A549 (cell line): ENCODE measurements at regions not wholly inside any gene's neighbourhood (a gene's known extent, or its start where the extent isn't known, plus 50 kb on each side); places are given as distances from the start of the nearest gene placed in this dataset.

ENCODE experiments used
- ATAC-seq, 2 experiments: fragments of 200-7000 bp in 1 of 2; fragments of >200 bp in 1 of 2; cut with Nextera tagmentation in 1 of 2; cut with Tn5 transposase in 1 of 2; 3 replicates each; pipeline versions ENCODE4 v1.8.0 to v1.9.1; 2018 to 2020; ENCODE audit warnings: mild to moderate bottlenecking in 1 of 2, moderate library complexity in 1 of 2
- CTCF ChIA-PET: fragments of 300-600 bp; sonication (Branson Sonifier 250); formaldehyde crosslinking; extraction: SDS; loops from one replicate; lab custom pipeline; 2021; ENCODE audit warnings: antibody characterized with exemption, inconsistent platforms; lab: Yijun Ruan, JAX
- POLR2A ChIA-PET: fragments of 350-600 bp; formaldehyde crosslinking; extraction: SDS; loops from one replicate; lab custom pipeline; 2021; ENCODE audit warnings: antibody characterized with exemption, inconsistent platforms; lab: Yijun Ruan, JAX
- DNase-seq, 2 experiments: peaks; one replicate each; pipeline versions ENCODE4 v3.0.0 to v3.0.0-alpha.2; 2011 to 2016; ENCODE audit warnings: low read depth in 1 of 2, low spot score in 1 of 2
- FAIRE-seq: peaks from 2 replicates; lab custom pipeline; 2011; peaks lifted over from hg19 to GRCh38; lab: Jason Lieb, UNC
- H3K27ac ChIP-seq, 2 experiments: fragments of >200 bp; sonication (Bioruptor Twin); formaldehyde crosslinking; 3 replicates each; pipeline ENCODE4 v1.5.1; 2016 to 2017
- H3K4me1 ChIP-seq: fragments of >200 bp; sonication (Bioruptor Twin); formaldehyde crosslinking; 3 replicates; pipeline ENCODE4 v1.6.1; 2016
- H3K4me2 ChIP-seq: fragments of >200 bp; sonication (Bioruptor Twin); formaldehyde crosslinking; 3 replicates; pipeline ENCODE4 v1.6.1; 2016
- H3K4me3 ChIP-seq: fragments of >200 bp; sonication (Bioruptor Twin); formaldehyde crosslinking; 3 replicates; pipeline ENCODE4 v1.5.1; 2016
- H3K9me3 ChIP-seq: fragments of >200 bp; sonication (Bioruptor Twin); formaldehyde crosslinking; 3 replicates; pipeline ENCODE4 v1.6.1; 2016
- ATOH8 ChIP-seq: fragments of 250-450 bp; sonication (Bioruptor Pico); IDR thresholded peaks from 2 replicates; pipeline ENCODE4 v1.5.0; 2020; ENCODE audit warnings: low read depth, mild to moderate bottlenecking, moderate library complexity
- BCL3 ChIP-seq: fragments of >200 bp; sonication (Bioruptor Twin); formaldehyde crosslinking; IDR thresholded peaks from 3 replicates; pipeline ENCODE4 v1.6.1; 2016
- BHLHE40 ChIP-seq: IDR thresholded peaks from 2 replicates; pipeline ENCODE4 v1.6.1; 2012; ENCODE audit warnings: low read depth, low read length, inconsistent platforms
- CBX2 ChIP-seq: fragments of 200-600 bp; sonication (generic); IDR thresholded peaks from 2 replicates; pipeline ENCODE4 v1.6.1; 2016; ENCODE audit warnings: low read depth, mild to moderate bottlenecking, borderline replicate concordance
- CEBPB ChIP-seq, 2 experiments: fragments of >200 bp in 1 of 2; sonication (Bioruptor Twin) in 1 of 2; formaldehyde crosslinking in 1 of 2; IDR thresholded peaks; 2 replicates each; pipeline ENCODE4 v1.6.1; 2012 to 2016
- EHMT2 ChIP-seq: fragments of 200-600 bp; sonication (generic); IDR thresholded peaks from 2 replicates; pipeline ENCODE4 v1.6.1; 2016; ENCODE audit warnings: antibody characterized with exemption, low read depth, mild to moderate bottlenecking, moderate library complexity
- EP300 ChIP-seq, 2 experiments: fragments of >200 bp; sonication (Bioruptor Twin); formaldehyde crosslinking; IDR thresholded peaks; 2 replicates in 1 of 2; 3 replicates in 1 of 2; pipeline ENCODE4 v1.6.1; 2016 to 2017
- FOSB ChIP-seq: fragments of 250-450 bp; sonication (Bioruptor Pico); IDR thresholded peaks from 2 replicates; pipeline ENCODE4 v1.5.0; 2020; ENCODE audit warnings: mild to moderate bottlenecking, moderate library complexity
- FOXS1 ChIP-seq: fragments of 250-450 bp; sonication (Bioruptor Pico); IDR thresholded peaks from 2 replicates; pipeline ENCODE4 v1.5.0; 2020; ENCODE audit warnings: mild to moderate bottlenecking, moderate library complexity
- HES2 ChIP-seq: fragments of >200 bp; sonication (Bioruptor Twin); formaldehyde crosslinking; IDR thresholded peaks from 2 replicates; pipeline ENCODE4 v1.6.1; 2016
- HEYL ChIP-seq: fragments of 250-450 bp; sonication (Bioruptor Pico); IDR thresholded peaks from 2 replicates; pipeline ENCODE4 v1.8.0; 2021; ENCODE audit warnings: mild to moderate bottlenecking, moderate library complexity
- KDM1A ChIP-seq: fragments of 200-600 bp; sonication (generic); IDR thresholded peaks from 2 replicates; pipeline ENCODE4 v1.6.1; 2016; ENCODE audit warnings: low read depth, mild to moderate bottlenecking
- MAFK ChIP-seq: fragments of 450-650 bp; IDR thresholded peaks from 2 replicates; pipeline ENCODE4 v1.6.1; 2014; ENCODE audit not compliant: partially characterized antibody
- MYC ChIP-seq: IDR thresholded peaks from 2 replicates; pipeline ENCODE4 v1.6.1; 2012; ENCODE audit warnings: mild to moderate bottlenecking, inconsistent platforms, low read length, improper control_type of control experiment, borderline replicate concordance
- NR3C1 ChIP-seq: fragments of >200 bp; sonication (Bioruptor Twin); formaldehyde crosslinking; IDR thresholded peaks from 3 replicates; pipeline ENCODE4 v1.6.1; 2017
- PHF8 ChIP-seq: fragments of 200-600 bp; sonication (generic); IDR thresholded peaks from 2 replicates; pipeline ENCODE4 v1.6.1; 2016; ENCODE audit warnings: low read depth, mild to moderate bottlenecking, antibody characterized with exemption, moderate library complexity, borderline replicate concordance
- RCOR1 ChIP-seq: fragments of 150-350 bp; IDR thresholded peaks from 2 replicates; pipeline ENCODE4 v1.6.1; 2014; ENCODE audit warnings: antibody characterized with exemption, low read length, low read depth
- TFCP2L1 ChIP-seq: fragments of 250-450 bp; sonication (Bioruptor Pico); IDR thresholded peaks from 2 replicates; pipeline ENCODE4 v1.5.0; 2021; ENCODE audit warnings: mild to moderate bottlenecking
- ZFP36 ChIP-seq: fragments of 450-650 bp; IDR thresholded peaks from 2 replicates; pipeline ENCODE4 v1.6.1; 2014; ENCODE audit warnings: borderline replicate concordance; ENCODE audit not compliant: partially characterized antibody
- ZNF302 ChIP-seq: fragments of 250-450 bp; sonication (Bioruptor Pico); IDR thresholded peaks from 2 replicates; pipeline ENCODE4 v1.9.0; 2021; ENCODE audit warnings: inconsistent platforms, mild to moderate bottlenecking, moderate library complexity
- ZSCAN20 ChIP-seq: fragments of 250-450 bp; sonication (Bioruptor Pico); IDR thresholded peaks from 2 replicates; pipeline ENCODE4 v1.8.0; 2022; ENCODE audit warnings: mild to moderate bottlenecking, moderate library complexity
- WGBS: methylation state at CpG from one replicate; pipeline ENCODE4 v1.1.6; 2017; ENCODE audit errors: missing lambda C conversion rate; 5-methylcytosine and 5-hydroxymethylcytosine counted together

GRCh38 chr2:2889646-2890045, 488.0 kb downstream of the EIPR1 start:
- Histone ChIP-seq H3K4me3 (no peak overlapping the region), H3K4me1 (no peaks in the 10 kb centered on the region), H3K9me3 (no peaks in the 10 kb centered on the region), H3K27ac (no peak overlapping the region), H3K4me2 (no peak overlapping the region)
- DNase-seq (no peak), ATAC-seq (peak in 1 of 2 experiments; percentile 51; a peak in 3 of 6 replicates), FAIRE-seq (no peak)
- 24% methylated on average over 17 of the region's 17 CpGs for WGBS
- TF ChIP-seq ZNF302 (CRISPR knock-in tag) = no peak
- TF ChIP-seq ATOH8 = no peak
- no peak for TF ChIP-seq EP300 (IDR thresholded peaks at IDR 0.05)
- no peak for TF ChIP-seq RCOR1
- TF ChIP-seq CEBPB (IDR thresholded peaks at IDR 0.05) = no peak
- no peak for TF ChIP-seq FOXS1 (CRISPR knock-in tag)
- no peak for TF ChIP-seq TFCP2L1 (CRISPR knock-in tag)
- no peak for TF ChIP-seq BCL3
- no peak for TF ChIP-seq CBX2
- TF ChIP-seq MYC = no peak
- TF ChIP-seq HEYL (CRISPR knock-in tag) = no peak
- no peak for TF ChIP-seq EHMT2
- ChIA-PET CTCF (no interaction called here), POLR2A (no interaction called here)

DNA sequence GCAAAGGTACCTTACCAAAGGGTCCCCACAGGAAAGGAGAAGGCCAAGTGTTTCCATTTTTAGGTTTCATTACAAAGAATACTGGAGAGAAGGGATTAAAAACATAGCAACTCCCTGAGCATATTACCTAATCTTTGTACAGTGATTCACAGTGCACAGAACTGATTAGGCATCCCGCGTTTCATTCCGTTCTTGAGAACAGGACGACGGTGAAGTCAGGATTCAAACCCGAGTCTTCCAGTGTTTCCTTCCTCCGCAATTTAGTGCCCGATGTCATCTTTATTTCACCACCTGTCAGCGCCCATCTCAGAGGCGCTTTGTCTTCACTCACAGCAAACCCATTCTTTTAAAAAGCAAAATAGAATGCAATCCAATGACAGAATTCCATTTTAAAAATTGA, 488.5 kb downstream of the EIPR1 start:
- 55% methylated on average over 10 of the region's 10 CpGs for WGBS
- ATAC-seq (no peak), DNase-seq (no peak), FAIRE-seq (no peak)
- no peak overlapping the region for H3K4me3 ChIP-seq
- POLR2A ChIA-PET = no interaction called here
- TF ChIP-seq ZSCAN20 (no peak), FOXS1 (CRISPR knock-in tag) (no peak), NR3C1 (no peak), BHLHE40 (no peak), FOSB (no peak), ZFP36 (no peak), EHMT2 (no peak), ATOH8 (no peak), HES2 (no peak), TFCP2L1 (CRISPR knock-in tag) (no peak), PHF8 (no peak), CEBPB (IDR thresholded peaks at IDR 0.05) (no peak), KDM1A (no peak)
- H3K4me1 ChIP-seq = no peaks in the 10 kb centered on the region
- no peak overlapping the region for H3K4me2 ChIP-seq
- H3K27ac ChIP-seq = no peak overlapping the region
- CTCF ChIA-PET = no interaction called here
- no peaks in the 10 kb centered on the region for H3K9me3 ChIP-seq

DNA sequence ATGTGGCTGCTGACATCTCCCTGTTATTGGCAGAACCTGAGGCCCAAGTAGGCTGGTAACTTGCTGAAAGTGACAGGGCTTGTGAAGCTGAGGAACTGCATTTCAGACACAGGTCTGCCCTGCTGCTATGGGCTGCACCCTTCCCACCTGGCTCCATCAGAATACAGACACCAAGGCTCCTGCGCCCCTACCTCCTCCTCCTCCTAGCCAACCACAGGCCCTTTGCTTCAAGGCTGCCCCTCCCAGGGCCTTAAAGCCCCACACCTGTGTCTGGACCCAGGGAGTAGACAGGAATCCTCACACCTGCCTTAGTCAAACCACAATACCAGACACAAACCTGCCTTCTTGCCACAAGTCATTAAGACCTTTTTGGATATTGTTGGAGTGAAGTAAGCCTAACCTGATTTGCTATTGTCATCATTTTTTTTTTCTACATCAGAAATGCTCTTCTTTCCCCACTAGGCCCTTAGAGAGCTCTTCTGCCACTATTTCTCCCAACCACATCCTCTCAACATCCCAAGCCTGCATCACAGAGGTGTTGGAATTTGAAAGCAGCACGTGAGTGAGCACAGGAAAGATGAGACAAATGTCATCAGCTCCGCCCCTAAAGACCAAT, 489.7 kb downstream of the EIPR1 start:
- POLR2A ChIA-PET = no interaction called here

More for the DNA sequence above, 489.7 kb downstream of the EIPR1 start:
- TF ChIP-seq MAFK = peak; percentile 68
- TF ChIP-seq CEBPB (IDR thresholded peaks at IDR 0.05) = no peak
- TF ChIP-seq, all 56 proteins: peak for 1
- DNase-seq (no peak), ATAC-seq (no peak), FAIRE-seq (no peak)
- Histone ChIP-seq H3K4me3 (no peak overlapping the region), H3K27ac (no peak overlapping the region), H3K9me3 (peaks cover under 1% of the 10 kb centered on the region; the same call in 1 of the 3 replicates), H3K4me2 (no peak overlapping the region), H3K4me1 (no peaks in the 10 kb centered on the region)
- CTCF ChIA-PET = no interaction called here
- WGBS = 4% methylated on average over 3 of the region's 3 CpGs
